Liver (tissue), 7 donors: ENCODE measurements at regions not wholly inside any gene's neighbourhood (a gene's known extent, or its start where the extent isn't known, plus 50 kb on each side); places are given as distances from the start of the nearest gene placed in this dataset.

Source experiments
- DNase-seq: peaks from one replicate; pipeline ENCODE4 v3.0.0-alpha.2; 2017; ENCODE audit warnings: low spot score
- H3K27ac ChIP-seq, 2 donors: one replicate each; pipeline ENCODE4 v1.7.0; 2013; ENCODE audit warnings: inconsistent platforms in 2 of 2, low read length in 2 of 2, control low read depth in 1 of 2, low read depth in 1 of 2, mild to moderate bottlenecking in 1 of 2
- H3K27me3 ChIP-seq, 4 donors: one replicate each; pipeline versions ENCODE4 v1.6.1 to v1.7.0; 2013; ENCODE audit warnings: low read length in 3 of 4, inconsistent platforms in 1 of 4, mild to moderate bottlenecking in 1 of 4, moderate library complexity in 1 of 4; ENCODE audit not compliant: control insufficient read depth in 4 of 4, insufficient read depth in 4 of 4
- H3K36me3 ChIP-seq, 4 donors: one replicate each; pipeline versions ENCODE4 v1.6.1 to v1.7.0; 2013; ENCODE audit warnings: low read length in 3 of 4, mild to moderate bottlenecking in 3 of 4, low read depth in 1 of 4, moderate library complexity in 1 of 4; ENCODE audit not compliant: control insufficient read depth in 4 of 4, insufficient read depth in 3 of 4
- H3K4me1 ChIP-seq, 4 donors: one replicate each; pipeline versions ENCODE4 v1.6.1 to v1.7.0; 2013; ENCODE audit warnings: low read length in 3 of 4, mild to moderate bottlenecking in 3 of 4, moderate library complexity in 1 of 4; ENCODE audit not compliant: control insufficient read depth in 4 of 4, insufficient read depth in 4 of 4
- H3K4me3 ChIP-seq, 3 donors: one replicate each; pipeline versions ENCODE4 v1.6.1 to v1.7.0; 2013; ENCODE audit warnings: low read length in 3 of 3, control low read depth in 1 of 3, low read depth in 1 of 3, mild to moderate bottlenecking in 1 of 3
- H3K9ac ChIP-seq, 2 donors: one replicate each; pipeline ENCODE4 v1.7.0; 2013; ENCODE audit warnings: low read length in 2 of 2, mild to moderate bottlenecking in 2 of 2, moderate library complexity in 2 of 2, control low read depth in 1 of 2, low read depth in 1 of 2
- H3K9me3 ChIP-seq, 4 donors: one replicate each; pipeline versions ENCODE4 v1.6.1 to v1.7.0; 2013; ENCODE audit warnings: low read length in 3 of 4; ENCODE audit not compliant: control insufficient read depth in 4 of 4
- CTCF ChIP-seq: fragments of 150-350 bp; IDR thresholded peaks from 2 replicates; pipeline ENCODE4 v1.5.1; 2017; ENCODE audit warnings: improper control_type of control experiment, low read depth, low read length; ENCODE audit not compliant: missing input control
- FOXA1 ChIP-seq: IDR thresholded peaks from 2 replicates; pipeline ENCODE4 v1.6.1; 2016; ENCODE audit warnings: antibody characterized with exemption
- FOXA2 ChIP-seq: IDR thresholded peaks from 2 replicates; pipeline ENCODE4 v1.6.1; 2016; ENCODE audit warnings: antibody characterized with exemption
- GABPA ChIP-seq, 2 donors: IDR thresholded peaks in 1 of 2; conservative IDR thresholded peaks in 1 of 2; 2 replicates each; pipeline ENCODE4 v1.6.1; 2016; ENCODE audit warnings: antibody characterized with exemption in 2 of 2, mild to moderate bottlenecking in 1 of 2, moderate library complexity in 1 of 2
- HNF4A ChIP-seq, 2 donors: conservative IDR thresholded peaks; 2 replicates each; pipeline ENCODE4 v1.6.1; 2016; ENCODE audit warnings: antibody characterized with exemption in 2 of 2, mild to moderate bottlenecking in 2 of 2
- HNF4G ChIP-seq: IDR thresholded peaks from 2 replicates; pipeline ENCODE4 v1.6.1; 2016; ENCODE audit warnings: antibody characterized with exemption
- JUND ChIP-seq, 2 donors: IDR thresholded peaks; 2 replicates each; pipeline ENCODE4 v1.6.1; 2016; ENCODE audit warnings: antibody characterized with exemption in 2 of 2
- MAX ChIP-seq: IDR thresholded peaks from 2 replicates; pipeline ENCODE4 v1.6.1; 2016; ENCODE audit warnings: antibody characterized with exemption
- NR2F2 ChIP-seq: IDR thresholded peaks from 2 replicates; pipeline ENCODE4 v1.6.1; 2016; ENCODE audit warnings: antibody characterized with exemption
- RAD21 ChIP-seq, 2 donors: IDR thresholded peaks; 2 replicates each; pipeline ENCODE4 v1.6.1; 2016; ENCODE audit warnings: antibody characterized with exemption in 2 of 2, mild to moderate bottlenecking in 2 of 2
- REST ChIP-seq: IDR thresholded peaks from 2 replicates; pipeline ENCODE4 v1.6.1; 2016; ENCODE audit warnings: antibody characterized with exemption, mild to moderate bottlenecking
- RXRA ChIP-seq, 2 donors: IDR thresholded peaks; 2 replicates each; pipeline ENCODE4 v1.6.1; 2017 to 2018; ENCODE audit warnings: antibody characterized with exemption in 2 of 2, mild to moderate bottlenecking in 1 of 2
- SP1 ChIP-seq: IDR thresholded peaks from 2 replicates; pipeline ENCODE4 v1.6.1; 2018; ENCODE audit warnings: antibody characterized with exemption, mild to moderate bottlenecking
- TAF1 ChIP-seq: conservative IDR thresholded peaks from 2 replicates; pipeline ENCODE4 v1.6.1; 2016; ENCODE audit warnings: antibody characterized with exemption, mild to moderate bottlenecking
- YY1 ChIP-seq: IDR thresholded peaks from 2 replicates; pipeline ENCODE4 v1.6.1; 2016; ENCODE audit warnings: antibody characterized with exemption, mild to moderate bottlenecking
- ZBTB33 ChIP-seq: IDR thresholded peaks from 2 replicates; pipeline ENCODE4 v1.6.1; 2016; ENCODE audit warnings: antibody characterized with exemption
- donor health status: healthy.
- donor health status: healthy.
- donor health status: healthy.
- donor health status: healthy.

GRCh38 chr13:97528518-97528917 lies 94.5 kb downstream of the RAP2A start (continued):
- TF ChIP-seq ZBTB33 (no peak), RXRA (IDR thresholded peaks at IDR 0.05) (no peak), MAX (no peak)

- H3K27me3 ChIP-seq = no peaks in the 10 kb centered on the region
- H3K36me3 ChIP-seq = no peaks in the 10 kb centered on the region
- no peaks in the 10 kb centered on the region for H3K4me1 ChIP-seq
- H3K4me3 ChIP-seq = no peak overlapping the region
- no peak overlapping the region for H3K27ac ChIP-seq
- H3K9ac ChIP-seq = no peak overlapping the region
- TF ChIP-seq ZBTB33 (no peak), REST (no peak), TAF1 (no peak), YY1 (no peak), SP1 (no peak), RAD21 (IDR thresholded peaks at IDR 0.05) (no peak), FOXA2 (no peak), CTCF (no peak), MAX (no peak), FOXA1 (no peak), HNF4G (no peak), NR2F2 (no peak), HNF4A (conservative IDR thresholded peaks at IDR 0.05) (no peak), JUND (IDR thresholded peaks at IDR 0.05) (no peak), GABPA (IDR thresholded peaks at IDR 0.05 in 1 of 2, conservative IDR thresholded peaks at IDR 0.05 in 1 of 2) (no peak)
- no peak for DNase-seq
- no peaks in the 10 kb centered on the region for H3K9me3 ChIP-seq
Observed at GRCh38 chr13:97534540-97534939, 100.6 kb downstream of the RAP2A start.
